H1 (cell line): ENCODE measurements at regions not wholly inside any gene's neighbourhood (a gene's known extent, or its start where the extent isn't known, plus 50 kb on each side); places are given as distances from the start of the nearest gene placed in this dataset.

Experiments
- BACH1 ChIP-seq: IDR thresholded peaks from 2 replicates; pipeline ENCODE4 v1.6.1; 2012; ENCODE audit warnings: low read length, improper control_type of control experiment
- EGR1 ChIP-seq: IDR thresholded peaks from 2 replicates; pipeline ENCODE4 v1.6.1; 2011; ENCODE audit warnings: low read depth, low read length, borderline replicate concordance
- RFX5 ChIP-seq: IDR thresholded peaks from 2 replicates; pipeline ENCODE4 v1.6.1; 2011; ENCODE audit warnings: low read depth, low read length, improper control_type of control experiment, borderline replicate concordance

- TF ChIP-seq RFX5 (no peak), BACH1 (no peak), EGR1 (no peak)
These were observed 52.0 kb upstream of the SMNDC1 start (continued) for GRCh38 chr10:110356628-110357245.
